HG03457 (cell line): ENCODE measurements at regions not wholly inside any gene's neighbourhood (a gene's known extent, or its start where the extent isn't known, plus 50 kb on each side); places are given as distances from the start of the nearest gene placed in this dataset.
"Not testable (repeated sequence)": the region's sequence is repeated elsewhere in the genome, so short reads cannot be mapped to it uniquely, and the experiment has no call there.

Experiments used
- ATAC-seq: cut with Tn5 transposase; IDR thresholded peaks from one replicate; pipeline ENCODE4 v1.9.1; 2021; ENCODE audit warnings: moderate number of reproducible peaks; ENCODE audit not compliant: unreplicated experiment

- ATAC-seq: no peak
Measured at GRCh38 chr2:150215041-150215440, 272.4 kb downstream of the RND3 start.

- ATAC-seq: no peak
Measured at GRCh38 chr2:150214626-150215025, 272.8 kb downstream of the RND3 start.

- no peak for ATAC-seq
Measured at GRCh38 chr2:150212722-150213171, 274.7 kb downstream of the RND3 start.

- no peak for ATAC-seq
Measured at GRCh38 chr2:150211164-150211631, 276.3 kb downstream of the RND3 start.

GRCh38 chr2:150209746-150210145 is 277.7 kb downstream of the RND3 start:
- ATAC-seq: no peak

- ATAC-seq: no peak
Measured at GRCh38 chr2:150208689-150209088, 278.8 kb downstream of the RND3 start.

- ATAC-seq: no peak
Measured at GRCh38 chr2:150207979-150208378, 279.5 kb downstream of the RND3 start.

GRCh38 chr2:150204451-150204850 is 283.0 kb downstream of the RND3 start:
- ATAC-seq: no peak

- ATAC-seq: not testable (repeated sequence)
Measured at GRCh38 chr2:150194816-150195215, 292.7 kb downstream of the RND3 start.

- ATAC-seq: no peak
Measured at GRCh38 chr2:150192701-150193100, 294.8 kb downstream of the RND3 start.

GRCh38 chr2:150191349-150191748 is 296.1 kb downstream of the RND3 start:
- ATAC-seq: no peak

- ATAC-seq: no peak
Measured at GRCh38 chr2:150190546-150190945, 296.9 kb downstream of the RND3 start.

- ATAC-seq: no peak
Measured at GRCh38 chr2:150188800-150189199, 298.7 kb downstream of the RND3 start.

GRCh38 chr2:150188177-150188576 is 299.3 kb downstream of the RND3 start:
- no peak for ATAC-seq

- no peak for ATAC-seq
Measured at GRCh38 chr2:150182566-150183235, 304.8 kb downstream of the RND3 start.

GRCh38 chr2:150178591-150178990 is 308.9 kb downstream of the RND3 start:
- no peak for ATAC-seq

- ATAC-seq: no peak
Measured at GRCh38 chr2:150174971-150175421, 312.5 kb downstream of the RND3 start.

- ATAC-seq: no peak
Measured at GRCh38 chr2:150174056-150174805, 313.2 kb downstream of the RND3 start.

GRCh38 chr2:150171065-150171548 is 316.4 kb downstream of the RND3 start:
- no peak for ATAC-seq

- ATAC-seq: no peak
Measured at GRCh38 chr2:150169237-150169629, 318.2 kb downstream of the RND3 start.

- no peak for ATAC-seq
Measured at GRCh38 chr2:150168595-150169236, 318.8 kb downstream of the RND3 start.

- ATAC-seq: peak; percentile 90
Measured at GRCh38 chr2:150167711-150168110, 319.8 kb downstream of the RND3 start.
